Aorta (tissue), 5 donors: ENCODE measurements at regions not wholly inside any gene's neighbourhood (a gene's known extent, or its start where the extent isn't known, plus 50 kb on each side); places are given as distances from the start of the nearest gene placed in this dataset.
"Not testable (repeated sequence)": the region's sequence is repeated elsewhere in the genome, so short reads cannot be mapped to it uniquely, and the experiment has no call there.

ENCODE experiments used
- ATAC-seq: fragments of 200-7000 bp; cut with Tn5 transposase; one replicate; pipeline ENCODE4 v1.9.1; 2022; ENCODE audit warnings: moderate library complexity; ENCODE audit not compliant: low FRiP score
- DNase-seq, 2 donors: peaks; one replicate each; pipeline ENCODE4 v3.0.0-alpha.2; 2020
- H3K27ac ChIP-seq, 2 donors: one replicate each; pipeline ENCODE4 v1.5.1; 2013; ENCODE audit warnings: low read length in 2 of 2, mild to moderate bottlenecking in 2 of 2, moderate library complexity in 2 of 2, control low read depth in 1 of 2, inconsistent platforms in 1 of 2, low read depth in 1 of 2
- H3K27me3 ChIP-seq, 2 donors: one replicate each; pipeline ENCODE4 v1.6.1; 2013; ENCODE audit warnings: control low read depth in 1 of 2, low read length in 1 of 2, mild to moderate bottlenecking in 1 of 2, moderate library complexity in 1 of 2; ENCODE audit not compliant: insufficient read depth in 2 of 2, control insufficient read depth in 1 of 2
- H3K36me3 ChIP-seq, 2 donors: one replicate each; pipeline ENCODE4 v1.6.1; 2013; ENCODE audit warnings: control low read depth in 1 of 2, low read length in 1 of 2, mild to moderate bottlenecking in 1 of 2; ENCODE audit not compliant: insufficient read depth in 2 of 2, control insufficient read depth in 1 of 2
- H3K4me1 ChIP-seq, 2 donors: one replicate each; pipeline ENCODE4 v1.6.1; 2013; ENCODE audit warnings: low read length in 2 of 2, control low read depth in 1 of 2, mild to moderate bottlenecking in 1 of 2, moderate library complexity in 1 of 2; ENCODE audit not compliant: insufficient read depth in 2 of 2, control insufficient read depth in 1 of 2
- H3K4me3 ChIP-seq, 2 donors: one replicate each; pipeline ENCODE4 v1.5.1; 2013; ENCODE audit warnings: low read length in 2 of 2, control low read depth in 1 of 2, mild to moderate bottlenecking in 1 of 2
- H3K9me3 ChIP-seq: one replicate; pipeline ENCODE4 v1.6.1; 2013; ENCODE audit warnings: mild to moderate bottlenecking, low read length; ENCODE audit not compliant: control insufficient read depth
- WGBS, 2 donors: extraction: QIAGEN DNeasy Blood & Tissue Kit; methylation state at CpG; one replicate each; pipeline ENCODE4 v1.1.7; 2013; 5-methylcytosine and 5-hydroxymethylcytosine counted together
- intact Hi-C, 2 donors: fragments of 100-400 bp; cut with DNase I; formaldehyde crosslinking; loops; one replicate each; pipeline versions ENCODE4 v1.14.2 to v1.15.0; 2022
- donor health status: healthy with polysubstance abuse.
- donor health status: Bipolar disorder and iron deficiency.
- donor health status: DM: no; HTN: no; CAD: no.
- donor health status: DM: no; HTN: no; CAD: no.
- donor health status: DM: yes; HTN: yes; CAD: no.

DNA sequence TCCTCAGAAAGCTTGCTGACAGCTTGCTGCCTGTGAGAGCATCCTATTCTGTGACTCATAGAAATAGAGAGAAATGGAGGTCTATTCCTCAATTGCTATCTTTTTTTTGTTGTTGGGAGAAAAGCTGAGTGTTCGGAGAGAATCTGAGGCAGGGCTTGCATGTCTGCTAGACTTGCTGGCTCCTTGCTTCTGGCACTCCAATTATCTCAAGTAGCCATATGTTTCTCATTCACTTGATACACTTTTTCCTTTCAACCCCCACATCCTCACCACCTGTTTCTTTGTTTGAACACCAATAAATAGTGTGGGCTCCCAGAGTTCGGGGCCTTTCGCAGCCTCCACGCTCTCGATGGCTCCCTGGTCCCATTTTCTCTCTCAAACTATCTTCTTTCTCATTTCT, 172.2 kb downstream of the SH2D4B start:
- Histone ChIP-seq H3K4me1 (no peaks in the 10 kb centered on the region), H3K36me3 (no peaks in the 10 kb centered on the region), H3K9me3 (peaks cover 2% of the 10 kb centered on the region), H3K4me3 (no peak overlapping the region), H3K27ac (no peak overlapping the region), H3K27me3 (no peaks in the 10 kb centered on the region)
- 78 to 81% methylated on average over 5 of the region's 5 CpGs for WGBS, 2 donors
- DNase-seq (no peak), ATAC-seq (no peak)
- intact Hi-C loops: no loop called here

GRCh38 chr10:80713398-80713928, 175.8 kb downstream of the SH2D4B start:
- H3K27ac ChIP-seq: no peak overlapping the region
- intact Hi-C loops: no loop called here
- no peak overlapping the region for H3K4me3 ChIP-seq
- no peaks in the 10 kb centered on the region for H3K9me3 ChIP-seq
- H3K4me1 ChIP-seq: no peaks in the 10 kb centered on the region
- DNase-seq (no peak), ATAC-seq (no peak)
- no peaks in the 10 kb centered on the region for H3K27me3 ChIP-seq
- no peaks in the 10 kb centered on the region for H3K36me3 ChIP-seq
- 71% methylated on average over 11 of the region's 11 CpGs for WGBS, 2 donors

- Histone ChIP-seq H3K27ac (no peak overlapping the region), H3K9me3 (no peaks in the 10 kb centered on the region), H3K27me3 (no peaks in the 10 kb centered on the region), H3K36me3 (no peaks in the 10 kb centered on the region), H3K4me3 (no peak overlapping the region), H3K4me1 (no peaks in the 10 kb centered on the region)
- ATAC-seq (no peak), DNase-seq (no peak)
- intact Hi-C loops: no loop called here
- WGBS, 2 donors: 88 to 90% methylated on average over 11 of the region's 11 CpGs
Observed at GRCh38 chr10:80714566-80714965, 176.9 kb downstream of the SH2D4B start.

- 83% methylated on average over 3 of the region's 3 CpGs for WGBS, 2 donors
- DNase-seq: no peak
- no peak for ATAC-seq
- Histone ChIP-seq H3K9me3 (no peaks in the 10 kb centered on the region), H3K4me1 (no peaks in the 10 kb centered on the region), H3K27me3 (no peaks in the 10 kb centered on the region), H3K4me3 (no peak overlapping the region), H3K36me3 (no peaks in the 10 kb centered on the region), H3K27ac (no peak overlapping the region)
- intact Hi-C loops: no loop called here
Observed at GRCh38 chr10:80718024-80718423, 180.3 kb downstream of the SH2D4B start.

GRCh38 chr10:80719935-80720334, 182.2 kb downstream of the SH2D4B start:
- no peaks in the 10 kb centered on the region for H3K27me3 ChIP-seq
- no peak overlapping the region for H3K4me3 ChIP-seq
- no peak for DNase-seq
- H3K27ac ChIP-seq: no peak overlapping the region
- H3K9me3 ChIP-seq: no peaks in the 10 kb centered on the region
- ATAC-seq: no peak
- WGBS, 2 donors: 55 to 66% methylated on average over 5 of the region's 5 CpGs
- no peaks in the 10 kb centered on the region for H3K4me1 ChIP-seq
- intact Hi-C loops: no loop called here
- no peaks in the 10 kb centered on the region for H3K36me3 ChIP-seq

DNA sequence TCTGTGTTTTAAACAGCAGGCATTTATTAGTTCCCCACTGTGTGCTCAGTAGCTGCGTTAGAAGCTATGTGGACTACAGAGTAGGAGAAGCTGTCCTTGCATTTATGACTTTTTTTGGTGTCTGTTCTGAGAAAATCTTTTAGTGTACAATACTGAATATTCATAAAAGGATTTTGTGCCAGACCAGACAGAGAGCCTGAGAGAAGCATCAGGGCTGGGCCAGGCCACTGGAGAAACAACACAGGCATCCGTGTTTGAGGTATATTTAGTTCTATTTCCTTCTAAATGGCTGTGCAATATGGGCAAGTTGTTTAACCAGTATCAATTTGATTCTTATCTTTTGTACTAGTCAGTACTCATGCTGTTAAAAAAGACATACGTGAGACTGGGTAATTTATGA, 182.8 kb downstream of the SH2D4B start:
- WGBS, 2 donors: 55 to 60% methylated on average over 3 of the region's 3 CpGs
- Histone ChIP-seq H3K4me3 (no peak overlapping the region), H3K36me3 (no peaks in the 10 kb centered on the region), H3K27me3 (no peaks in the 10 kb centered on the region), H3K4me1 (no peaks in the 10 kb centered on the region), H3K27ac (no peak overlapping the region), H3K9me3 (no peaks in the 10 kb centered on the region)
- no peak for ATAC-seq
- no peak for DNase-seq
- intact Hi-C loops: no loop called here

DNA sequence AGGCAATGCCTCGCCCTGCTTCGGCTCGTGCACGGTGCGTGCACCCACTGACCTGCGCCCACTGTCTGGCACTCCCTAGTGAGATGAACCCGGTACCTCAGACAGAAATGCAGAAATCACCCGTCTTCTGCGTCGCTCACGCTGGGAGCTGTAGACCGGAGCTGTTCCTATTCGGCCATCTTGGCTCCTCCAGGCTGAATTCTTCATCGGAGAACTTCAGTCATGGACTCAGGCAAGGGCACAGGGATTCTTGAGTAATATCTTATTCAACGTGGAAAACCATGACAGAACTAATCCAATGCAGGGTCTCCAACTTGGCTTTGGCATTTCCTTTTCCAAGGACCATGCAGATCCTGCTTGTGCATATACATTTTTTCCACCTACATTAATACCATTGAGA, 190.7 kb downstream of the SH2D4B start:
- DNase-seq, ATAC-seq: not testable (repeated sequence)

DNA sequence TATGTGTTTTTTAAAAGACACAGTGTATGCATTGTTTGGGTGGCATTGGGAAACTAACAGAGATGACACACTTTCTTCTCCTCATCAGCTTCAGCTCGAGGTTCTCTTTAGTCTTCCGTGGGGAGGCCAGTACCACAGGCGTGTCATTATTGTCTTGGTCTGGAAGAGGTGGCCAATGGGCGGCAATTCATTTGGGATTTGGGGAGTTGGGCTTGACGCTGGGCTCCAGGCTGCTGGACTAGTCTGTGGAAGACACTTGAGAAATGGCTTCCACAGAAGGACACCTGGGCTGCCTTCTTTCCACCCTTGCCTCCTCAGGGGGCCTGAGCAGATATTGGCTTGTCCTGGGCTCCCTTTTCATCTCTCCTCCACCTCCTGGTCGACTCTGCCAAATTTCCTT, 192.2 kb downstream of the SH2D4B start:
- WGBS, 2 donors: 68 to 70% methylated on average over 6 of the region's 6 CpGs
- no peaks in the 10 kb centered on the region for H3K27me3 ChIP-seq
- H3K9me3 ChIP-seq: no peaks in the 10 kb centered on the region
- H3K27ac ChIP-seq: no peak overlapping the region
- no peak for ATAC-seq
- H3K4me3 ChIP-seq: no peak overlapping the region
- no peaks in the 10 kb centered on the region for H3K36me3 ChIP-seq
- intact Hi-C loops: no loop called here
- H3K4me1 ChIP-seq: no peaks in the 10 kb centered on the region
- DNase-seq: no peak

More for the DNA sequence above, 190.7 kb downstream of the SH2D4B start:
- H3K36me3 ChIP-seq, H3K27me3 ChIP-seq, H3K4me3 ChIP-seq, H3K27ac ChIP-seq, intact Hi-C loops, H3K4me1 ChIP-seq, H3K9me3 ChIP-seq: not testable (repeated sequence)
- WGBS, 2 donors: 92 to 95% methylated on average over 8 to 14 of the region's 15 CpGs

DNA sequence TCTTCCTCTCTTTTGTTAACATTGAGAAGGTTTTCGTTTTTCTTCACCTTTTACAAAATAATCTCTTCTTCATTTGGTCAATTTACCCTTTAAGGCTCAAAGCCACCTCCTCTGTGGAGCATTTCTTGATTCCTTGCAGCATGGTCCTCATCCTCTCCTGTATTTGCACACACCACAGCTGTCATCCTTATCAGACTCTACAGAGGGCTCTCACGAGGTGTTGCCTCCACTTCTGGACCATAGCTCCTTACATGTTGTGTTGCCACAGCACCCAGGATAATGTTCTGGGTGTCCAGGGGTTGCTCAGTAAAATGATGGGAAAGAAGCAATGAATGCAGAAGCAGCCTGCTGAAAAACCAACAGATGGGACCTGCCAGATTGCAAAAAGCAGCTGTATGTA, 192.8 kb downstream of the SH2D4B start:
- Histone ChIP-seq H3K4me3 (no peak overlapping the region), H3K27ac (no peak overlapping the region), H3K9me3 (no peaks in the 10 kb centered on the region), H3K4me1 (no peaks in the 10 kb centered on the region), H3K27me3 (no peaks in the 10 kb centered on the region), H3K36me3 (no peaks in the 10 kb centered on the region)
- DNase-seq: no peak
- WGBS, 2 donors: 25 to 44% methylated on average over 2 of the region's 2 CpGs
- ATAC-seq: no peak
- intact Hi-C loops: no loop called here
